ENCODE measurements at regions not wholly inside any gene's neighbourhood (a gene's known extent, or its start where the extent isn't known, plus 50 kb on each side); places are given as distances from the start of the nearest gene placed in this dataset.
"Not testable (repeated sequence)": the region's sequence is repeated elsewhere in the genome, so short reads cannot be mapped to it uniquely, and the experiment has no call there.

DNA sequence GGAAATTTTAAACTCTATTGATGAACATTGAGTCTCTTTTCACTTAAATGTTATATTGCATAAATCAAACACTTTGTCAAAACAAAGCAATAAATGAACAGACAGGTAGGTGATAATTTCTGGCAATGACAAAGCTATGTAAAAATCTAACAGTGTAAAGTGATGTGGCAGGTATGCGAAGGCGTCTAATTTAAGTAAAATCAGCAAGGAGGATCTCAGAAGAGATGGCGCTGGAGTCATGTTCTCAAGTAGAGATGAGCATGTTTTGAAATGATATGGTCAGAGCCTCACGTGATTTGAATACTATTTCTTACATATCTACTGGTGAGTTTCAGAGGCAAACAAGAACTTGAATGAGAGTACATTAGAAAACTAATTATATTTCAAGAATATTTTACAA is 204.0 kb upstream of the FRG1 start:
- not testable (repeated sequence) for DNase-seq (ENCODE audit: low read depth); H3K4me3 ChIP-seq (ENCODE audit: low read depth, low read length)

DNA sequence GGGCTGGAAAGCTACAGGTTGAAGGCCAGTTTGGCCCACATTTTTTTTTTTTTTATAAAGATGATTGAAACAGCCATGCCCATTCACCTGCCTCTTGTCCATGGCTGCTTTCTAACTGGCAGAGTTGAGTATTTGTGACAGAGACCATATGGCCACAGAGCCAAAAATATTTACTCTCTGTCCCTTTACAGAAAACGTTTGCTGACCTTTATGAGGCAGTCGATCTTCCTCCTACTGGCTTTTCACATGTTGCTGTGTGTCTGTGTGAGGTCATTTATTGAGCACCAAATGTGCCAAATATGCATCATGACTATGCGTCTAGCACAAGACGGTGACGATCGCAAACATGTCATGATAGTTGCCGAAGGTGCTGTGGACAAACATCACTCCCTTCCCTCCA is 200.6 kb upstream of the FRG1 start:
- not testable (repeated sequence) for DNase-seq (ENCODE audit: low read depth); H3K4me3 ChIP-seq (ENCODE audit: low read depth, low read length)

DNA sequence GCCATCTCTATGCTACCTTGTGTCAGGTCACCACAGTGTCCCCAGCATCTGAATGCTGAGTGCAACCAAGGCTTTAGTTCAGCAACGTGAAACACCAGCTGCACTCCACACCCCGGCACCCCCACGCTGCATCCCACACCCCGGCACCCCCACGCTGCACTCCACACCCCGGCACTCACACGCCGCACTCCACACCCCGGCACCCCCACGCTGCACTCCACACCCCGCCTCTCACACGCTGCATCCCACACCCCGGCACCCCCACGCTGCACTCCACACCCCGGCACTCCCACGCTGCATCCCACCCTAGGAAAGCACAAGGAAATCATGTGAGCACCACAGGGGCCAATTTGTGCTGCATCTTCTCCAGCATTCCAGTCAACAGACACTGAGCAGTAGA is 199.8 kb upstream of the FRG1 start:
- DNase-seq (ENCODE audit: low read depth), result no peak
- TF ChIP-seq, protein P1, sequence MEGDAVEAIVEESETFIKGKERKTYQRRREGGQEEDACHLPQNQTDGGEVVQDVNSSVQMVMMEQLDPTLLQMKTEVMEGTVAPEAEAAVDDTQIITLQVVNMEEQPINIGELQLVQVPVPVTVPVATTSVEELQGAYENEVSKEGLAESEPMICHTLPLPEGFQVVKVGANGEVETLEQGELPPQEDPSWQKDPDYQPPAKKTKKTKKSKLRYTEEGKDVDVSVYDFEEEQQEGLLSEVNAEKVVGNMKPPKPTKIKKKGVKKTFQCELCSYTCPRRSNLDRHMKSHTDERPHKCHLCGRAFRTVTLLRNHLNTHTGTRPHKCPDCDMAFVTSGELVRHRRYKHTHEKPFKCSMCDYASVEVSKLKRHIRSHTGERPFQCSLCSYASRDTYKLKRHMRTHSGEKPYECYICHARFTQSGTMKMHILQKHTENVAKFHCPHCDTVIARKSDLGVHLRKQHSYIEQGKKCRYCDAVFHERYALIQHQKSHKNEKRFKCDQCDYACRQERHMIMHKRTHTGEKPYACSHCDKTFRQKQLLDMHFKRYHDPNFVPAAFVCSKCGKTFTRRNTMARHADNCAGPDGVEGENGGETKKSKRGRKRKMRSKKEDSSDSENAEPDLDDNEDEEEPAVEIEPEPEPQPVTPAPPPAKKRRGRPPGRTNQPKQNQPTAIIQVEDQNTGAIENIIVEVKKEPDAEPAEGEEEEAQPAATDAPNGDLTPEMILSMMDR (IDR thresholded peaks at IDR 0.05; ENCODE audit: control insufficient read depth, extremely low read depth, insufficient read depth), result no peak
- no peak overlapping the region for H3K4me3 ChIP-seq (ENCODE audit: low read depth, low read length)

DNA sequence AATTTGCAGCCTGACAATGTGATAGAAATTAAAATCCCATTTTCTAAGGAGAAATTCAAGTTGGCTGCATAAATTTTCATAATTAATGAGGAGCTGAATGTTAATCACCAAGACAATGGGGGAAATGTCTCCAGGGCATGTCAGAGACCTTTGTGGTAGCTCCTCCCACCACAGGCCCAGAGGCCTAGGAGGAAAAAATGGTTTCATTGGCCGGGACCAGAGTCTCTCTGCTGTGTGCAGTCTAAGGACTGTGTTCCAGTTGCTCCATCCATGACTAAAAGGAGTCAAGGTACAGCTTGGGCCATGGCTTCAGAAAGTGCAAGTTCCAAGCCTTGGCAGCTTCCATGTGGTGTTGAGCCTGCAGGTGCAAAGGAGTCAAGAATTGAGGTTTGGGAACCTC is 187.6 kb upstream of the FRG1 start:
- H3K4me3 ChIP-seq (ENCODE audit: low read depth, low read length); DNase-seq (ENCODE audit: low read depth): not testable (repeated sequence)

DNA sequence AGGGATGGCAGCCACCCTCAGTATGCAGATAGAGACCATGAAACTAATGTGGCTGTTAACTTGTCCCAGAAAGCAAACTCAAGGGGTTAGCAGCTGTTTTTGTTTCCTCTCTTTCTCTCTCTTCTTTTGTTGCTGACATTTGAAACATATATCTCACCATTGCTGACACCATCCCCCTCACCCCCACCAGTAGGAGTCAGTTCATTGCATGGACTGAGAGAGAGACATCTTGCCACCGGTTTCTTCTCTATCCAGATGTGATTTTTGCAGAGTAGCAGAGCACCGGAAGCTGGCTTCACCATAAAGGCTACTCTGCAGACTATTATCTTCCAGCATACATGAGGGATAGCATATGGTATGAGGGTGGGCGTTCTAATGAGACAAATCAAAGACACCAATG is 177.1 kb upstream of the FRG1 start:
- DNase-seq (ENCODE audit: low read depth), result no peak
- TF ChIP-seq, protein P1 (IDR thresholded peaks at IDR 0.05; ENCODE audit: control insufficient read depth, extremely low read depth, insufficient read depth), result no peak
- H3K4me3 ChIP-seq (ENCODE audit: low read depth, low read length), result no peak overlapping the region

DNA sequence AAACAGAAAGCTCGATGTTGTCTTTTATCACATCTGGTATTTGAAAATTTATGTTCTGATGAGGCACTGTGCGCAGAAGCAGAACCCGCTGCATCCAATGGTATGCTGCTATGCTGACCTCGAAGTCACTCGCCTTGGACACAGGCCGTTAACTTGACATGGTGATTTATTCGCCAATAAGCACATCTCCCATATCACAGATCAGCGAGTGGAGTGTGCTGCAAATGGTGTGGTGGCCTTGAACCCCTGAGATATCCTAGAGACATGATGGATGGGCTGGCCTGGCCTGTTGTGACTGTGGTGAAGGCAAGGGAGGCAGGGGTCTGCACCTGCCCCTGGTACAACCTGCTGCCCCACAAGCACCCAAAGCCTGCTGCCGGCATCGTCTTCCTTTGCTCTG is 175.4 kb upstream of the FRG1 start:
- H3K4me3 ChIP-seq (ENCODE audit: low read depth, low read length), result no peak overlapping the region
- no peak for DNase-seq (ENCODE audit: low read depth)
- TF ChIP-seq, protein P1 (IDR thresholded peaks at IDR 0.05; ENCODE audit: control insufficient read depth, extremely low read depth, insufficient read depth), result no peak

DNA sequence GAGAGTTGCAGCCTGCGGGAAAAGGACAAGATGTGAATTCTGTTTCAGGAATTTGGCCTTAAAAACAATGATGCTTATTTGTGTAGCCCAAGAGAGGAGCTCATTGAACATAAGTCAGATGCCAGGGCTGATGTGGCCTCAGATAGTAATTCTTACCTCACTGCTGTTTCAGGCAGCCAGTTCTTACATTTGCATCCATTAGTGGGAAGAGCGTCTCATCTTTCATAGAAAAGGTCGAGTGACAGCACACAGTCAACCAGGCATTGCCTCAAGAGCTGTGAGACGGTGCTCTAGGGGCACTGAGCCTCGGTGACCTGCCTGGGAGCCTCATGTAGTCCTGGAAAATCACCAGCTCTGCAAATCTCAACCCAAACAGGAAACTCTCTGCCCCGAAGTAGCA is 174.9 kb upstream of the FRG1 start:
- TF ChIP-seq, protein P1 (IDR thresholded peaks at IDR 0.05; ENCODE audit: control insufficient read depth, extremely low read depth, insufficient read depth), result no peak
- DNase-seq (ENCODE audit: low read depth), result no peak
- no peak overlapping the region for H3K4me3 ChIP-seq (ENCODE audit: low read depth, low read length)

DNA sequence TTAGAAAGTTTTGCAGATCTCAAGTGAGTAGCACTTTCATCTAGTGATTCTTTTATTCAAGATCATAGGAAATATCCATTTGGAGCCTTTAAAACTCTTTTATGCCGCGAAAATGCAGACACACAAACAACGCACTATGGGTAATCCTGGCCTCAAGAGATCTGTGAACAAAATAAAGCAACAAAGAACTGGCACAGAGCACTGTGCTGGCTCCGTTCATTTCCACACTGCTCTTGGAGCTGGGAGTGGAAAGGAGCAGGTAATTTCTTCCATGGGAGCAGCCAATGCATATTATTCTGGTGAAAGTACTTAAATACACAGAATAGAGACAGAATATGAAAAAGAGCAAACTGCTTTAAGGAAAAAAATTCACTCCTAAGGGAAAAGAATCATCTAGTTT is 172.7 kb upstream of the FRG1 start:
- no peak for DNase-seq (ENCODE audit: low read depth)
- no peak overlapping the region for H3K4me3 ChIP-seq (ENCODE audit: low read depth, low read length)
- TF ChIP-seq, protein P1 (IDR thresholded peaks at IDR 0.05; ENCODE audit: control insufficient read depth, extremely low read depth, insufficient read depth), result no peak

DNA sequence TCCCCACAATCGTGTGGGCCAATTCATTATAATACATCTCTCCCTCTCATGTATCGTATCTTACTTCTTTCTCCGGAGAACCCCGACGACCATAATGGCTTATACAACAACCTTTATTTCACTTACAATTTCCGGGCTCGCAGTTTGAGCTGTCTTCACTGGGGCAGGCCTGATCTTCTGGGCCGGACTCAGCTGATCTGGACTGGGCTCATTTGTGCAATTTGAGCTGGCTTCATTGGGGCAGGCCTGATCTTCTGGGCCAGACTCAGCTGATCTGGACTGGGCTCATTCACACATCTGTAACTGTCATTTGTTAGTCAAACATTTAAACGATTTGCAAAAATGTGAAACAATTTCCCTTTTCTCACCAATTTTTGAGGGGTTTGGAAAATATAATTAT is 171.5 kb upstream of the FRG1 start:
- TF ChIP-seq, protein P1 (IDR thresholded peaks at IDR 0.05; ENCODE audit: control insufficient read depth, extremely low read depth, insufficient read depth), result no peak
- DNase-seq (ENCODE audit: low read depth), result no peak
- H3K4me3 ChIP-seq (ENCODE audit: low read depth, low read length), result no peak overlapping the region
